Thoracic aorta (tissue), 2 donors: ENCODE measurements at regions not wholly inside any gene's neighbourhood (a gene's known extent, or its start where the extent isn't known, plus 50 kb on each side); places are given as distances from the start of the nearest gene placed in this dataset.

Experiments used
- ATAC-seq: fragments of 150-250 bp; one replicate; pipeline ENCODE4 v1.8.0; 2017; ENCODE audit warnings: low read depth; ENCODE audit not compliant: insufficient number of reproducible peaks, low FRiP score
- DNase-seq: peaks from one replicate; pipeline ENCODE4 v3.0.0-alpha.2; 2020; ENCODE audit warnings: low spot score
- H3K27ac ChIP-seq, 2 donors: fragments of 200-600 bp; sonication (generic); 1 replicate in 1 of 2; 2 replicates in 1 of 2; pipeline ENCODE4 v1.5.1; 2016; ENCODE audit warnings: mild to moderate bottlenecking in 2 of 2, moderate library complexity in 2 of 2
- H3K27me3 ChIP-seq: fragments of 200-600 bp; sonication (generic); replicated peaks from 2 replicates; pipeline ENCODE4 v1.6.0; 2016; ENCODE audit warnings: mild to moderate bottlenecking; ENCODE audit not compliant: insufficient read depth
- H3K36me3 ChIP-seq: fragments of 200-600 bp; sonication (generic); one replicate; pipeline ENCODE4 v1.5.1; 2016
- H3K4me1 ChIP-seq, 2 donors: fragments of 200-600 bp; sonication (generic); 1 replicate in 1 of 2; 2 replicates in 1 of 2; pipeline versions ENCODE4 v1.5.1 to v1.6.0; 2016; ENCODE audit warnings: low read depth in 2 of 2, mild to moderate bottlenecking in 1 of 2; ENCODE audit not compliant: control insufficient read depth in 1 of 2
- H3K4me3 ChIP-seq: fragments of 200-600 bp; sonication (generic); 2 replicates; pipeline ENCODE4 v1.5.1; 2016; ENCODE audit warnings: mild to moderate bottlenecking
- H3K9me3 ChIP-seq: fragments of 200-600 bp; sonication (generic); 2 replicates; pipeline ENCODE4 v1.5.1; 2016
- TF ChIP-seq, protein P1 (sequence below): fragments of 200-600 bp; sonication (generic); IDR thresholded peaks from one replicate; pipeline ENCODE4 v1.5.1; 2019; ENCODE audit warnings: antibody characterized with exemption

DNA sequence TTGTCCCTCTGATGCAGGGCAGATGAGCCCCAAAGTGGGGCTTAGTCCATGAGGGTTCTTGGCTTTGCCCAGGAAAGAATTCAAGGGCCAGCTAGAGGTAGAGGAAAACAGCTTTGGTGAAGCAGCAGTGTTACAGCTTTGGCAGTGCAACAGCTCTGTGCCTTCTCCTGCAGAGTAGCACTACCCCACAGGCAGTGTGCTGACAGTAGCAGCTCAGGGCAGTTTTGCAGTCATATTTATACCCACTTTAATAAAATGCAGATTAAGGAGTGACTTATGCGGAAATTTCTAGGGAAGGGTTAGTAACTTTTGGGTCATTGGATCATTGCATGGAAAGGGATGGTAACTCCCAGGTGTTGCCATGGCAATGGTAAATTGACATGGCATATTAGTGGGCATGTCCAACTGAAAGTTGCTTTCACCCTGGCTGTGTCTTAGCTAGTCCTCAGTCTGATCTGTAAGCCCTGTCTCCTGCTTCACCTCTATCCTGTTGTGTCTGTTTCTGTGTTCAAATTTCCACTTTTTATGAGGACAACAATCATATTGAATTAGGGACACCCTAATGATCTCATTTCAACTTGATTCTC lies 241.3 kb upstream of the C2CD4B start:
- H3K27me3 ChIP-seq: no peaks in the 10 kb centered on the region
- H3K9me3 ChIP-seq: no peaks in the 10 kb centered on the region
- peak overlapping the region in 1 of 2 donors; percentile 27 for H3K27ac ChIP-seq
- H3K4me1 ChIP-seq: peaks cover 27 to 64% of the 10 kb centered on the region in 2 donors
- H3K36me3 ChIP-seq: no peaks in the 10 kb centered on the region
- ATAC-seq (no peak), DNase-seq (no peak)
- TF ChIP-seq, protein P1, sequence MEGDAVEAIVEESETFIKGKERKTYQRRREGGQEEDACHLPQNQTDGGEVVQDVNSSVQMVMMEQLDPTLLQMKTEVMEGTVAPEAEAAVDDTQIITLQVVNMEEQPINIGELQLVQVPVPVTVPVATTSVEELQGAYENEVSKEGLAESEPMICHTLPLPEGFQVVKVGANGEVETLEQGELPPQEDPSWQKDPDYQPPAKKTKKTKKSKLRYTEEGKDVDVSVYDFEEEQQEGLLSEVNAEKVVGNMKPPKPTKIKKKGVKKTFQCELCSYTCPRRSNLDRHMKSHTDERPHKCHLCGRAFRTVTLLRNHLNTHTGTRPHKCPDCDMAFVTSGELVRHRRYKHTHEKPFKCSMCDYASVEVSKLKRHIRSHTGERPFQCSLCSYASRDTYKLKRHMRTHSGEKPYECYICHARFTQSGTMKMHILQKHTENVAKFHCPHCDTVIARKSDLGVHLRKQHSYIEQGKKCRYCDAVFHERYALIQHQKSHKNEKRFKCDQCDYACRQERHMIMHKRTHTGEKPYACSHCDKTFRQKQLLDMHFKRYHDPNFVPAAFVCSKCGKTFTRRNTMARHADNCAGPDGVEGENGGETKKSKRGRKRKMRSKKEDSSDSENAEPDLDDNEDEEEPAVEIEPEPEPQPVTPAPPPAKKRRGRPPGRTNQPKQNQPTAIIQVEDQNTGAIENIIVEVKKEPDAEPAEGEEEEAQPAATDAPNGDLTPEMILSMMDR: no peak
- no peak overlapping the region for H3K4me3 ChIP-seq

DNA sequence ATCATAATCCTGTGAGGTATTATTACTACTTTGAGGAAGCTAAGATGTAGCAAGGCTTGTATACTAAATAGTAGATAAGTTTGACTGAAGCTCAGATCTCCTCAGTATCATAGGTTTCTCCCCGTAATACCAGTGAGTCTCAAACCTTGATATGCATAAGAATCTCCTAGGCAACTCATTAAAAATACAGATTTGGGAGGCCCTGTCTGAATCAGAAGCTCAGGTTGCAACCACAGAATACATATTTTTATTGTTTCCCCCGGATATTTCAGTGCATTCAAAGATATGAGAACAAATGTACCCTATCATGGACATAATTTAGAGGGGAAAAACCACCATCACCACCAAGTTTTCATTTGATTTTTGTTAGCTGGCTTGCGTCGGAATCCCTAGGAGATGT lies 242.1 kb upstream of the C2CD4B start:
- H3K4me1 ChIP-seq: peaks cover 25 to 63% of the 10 kb centered on the region in 2 donors
- TF ChIP-seq, protein P1: no peak
- H3K36me3 ChIP-seq: no peaks in the 10 kb centered on the region
- no peak overlapping the region for H3K27ac ChIP-seq
- no peak overlapping the region for H3K4me3 ChIP-seq
- no peak for ATAC-seq
- DNase-seq: no peak
- H3K27me3 ChIP-seq: no peaks in the 10 kb centered on the region
- H3K9me3 ChIP-seq: no peaks in the 10 kb centered on the region

DNA sequence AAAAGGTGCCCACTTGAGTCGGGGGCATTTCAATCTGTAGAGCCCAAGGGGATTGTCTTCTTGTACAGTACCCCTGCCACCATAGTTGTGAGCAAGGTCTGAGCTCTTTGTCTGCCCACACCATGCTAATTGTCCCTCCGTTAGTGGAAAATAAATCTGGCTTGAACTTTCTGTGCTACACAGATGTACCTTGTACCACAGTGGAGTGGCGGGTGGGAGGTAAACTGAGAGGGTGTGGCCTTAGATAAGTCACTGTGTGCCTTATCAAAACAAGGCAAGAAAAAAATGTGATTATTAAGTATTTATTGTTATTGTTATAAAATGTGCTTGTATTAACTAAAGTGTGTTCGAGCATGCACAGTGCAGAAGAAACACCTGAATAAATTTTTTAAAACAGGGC lies 242.9 kb upstream of the C2CD4B start:
- no peaks in the 10 kb centered on the region for H3K27me3 ChIP-seq
- DNase-seq (no peak), ATAC-seq (no peak)
- TF ChIP-seq, protein P1: no peak
- H3K9me3 ChIP-seq: no peaks in the 10 kb centered on the region
- no peak overlapping the region for H3K4me3 ChIP-seq
- H3K4me1 ChIP-seq: peaks cover 19 to 63% of the 10 kb centered on the region in 2 donors
- H3K27ac ChIP-seq: no peak overlapping the region
- H3K36me3 ChIP-seq: no peaks in the 10 kb centered on the region

DNA sequence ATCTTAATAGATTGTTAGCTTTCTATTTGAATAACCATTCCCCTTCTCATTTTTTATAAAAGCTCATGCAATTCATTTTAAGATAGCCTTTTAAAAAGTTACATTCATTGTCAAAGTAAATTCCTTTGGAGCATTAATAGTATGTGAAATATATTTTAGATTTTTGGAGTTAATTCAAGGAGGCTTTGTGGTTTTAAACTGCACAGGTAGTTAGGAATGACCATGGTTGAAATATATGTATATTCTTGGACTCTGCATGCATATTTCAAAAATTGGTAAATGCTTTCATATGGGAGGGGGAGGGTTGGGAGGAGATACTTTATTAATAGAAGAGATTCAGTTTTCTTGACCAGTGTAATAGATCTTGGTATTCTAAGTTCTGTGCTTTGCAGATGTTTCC lies 244.4 kb upstream of the C2CD4B start:
- no peak for ATAC-seq
- H3K4me3 ChIP-seq: no peak overlapping the region

DNA sequence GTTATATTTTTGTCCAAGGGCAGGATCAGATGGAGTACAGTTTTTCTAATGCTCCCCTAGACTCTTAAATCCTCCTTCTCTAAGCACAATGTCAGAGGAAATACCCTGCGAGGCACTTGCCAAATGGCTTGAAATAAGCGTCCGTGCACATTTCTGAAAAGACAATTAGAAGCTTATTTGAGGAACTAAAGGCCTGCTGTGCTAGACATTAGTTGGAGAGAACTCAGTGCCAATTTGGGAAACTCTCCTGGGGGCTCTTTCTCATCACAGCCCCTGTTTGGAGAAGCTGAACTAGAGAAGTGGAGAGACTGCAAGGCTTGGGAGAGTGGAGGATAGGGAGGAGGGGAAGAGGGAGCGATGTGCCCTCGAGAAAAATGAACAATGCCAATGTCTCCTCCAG lies 247.6 kb upstream of the C2CD4B start:
- Histone ChIP-seq H3K27ac (no peak overlapping the region), H3K4me1 (peaks cover 34 to 74% of the 10 kb centered on the region in 2 donors), H3K9me3 (no peaks in the 10 kb centered on the region), H3K27me3 (no peaks in the 10 kb centered on the region), H3K36me3 (no peaks in the 10 kb centered on the region), H3K4me3 (no peak overlapping the region)
- ATAC-seq (no peak), DNase-seq (no peak)
- TF ChIP-seq, protein P1: no peak

More for the DNA sequence above, 244.4 kb upstream of the C2CD4B start:
- H3K27me3 ChIP-seq: no peaks in the 10 kb centered on the region
- no peaks in the 10 kb centered on the region for H3K36me3 ChIP-seq
- TF ChIP-seq, protein P1: no peak
- H3K4me1 ChIP-seq: peaks cover 20 to 59% of the 10 kb centered on the region in 2 donors
- DNase-seq: no peak
- no peak overlapping the region for H3K27ac ChIP-seq
- H3K9me3 ChIP-seq: no peaks in the 10 kb centered on the region
